Panc1 (cell line): ENCODE measurements at regions not wholly inside any gene's neighbourhood (a gene's known extent, or its start where the extent isn't known, plus 50 kb on each side); places are given as distances from the start of the nearest gene placed in this dataset.

Experiments
- ATAC-seq: fragments of 200-7000 bp; cut with Tn5 transposase; 2 replicates; pipeline ENCODE4 v1.9.1; 2020; ENCODE audit warnings: mild to moderate bottlenecking, moderate library complexity
- BruUV-seq: library from RNA; stranded (reverse); fragments of 400-500 nt; replicated peaks from 2 replicates; lab custom pipeline; 2021; lab: Mats Ljungman, UMichigan
- CTCF ChIA-PET: fragments of 300-600 bp; sonication (Branson Sonifier 250); formaldehyde crosslinking; loops from one replicate; lab custom pipeline; 2022; ENCODE audit warnings: antibody characterized with exemption; lab: Charles Lee
- POLR2A ChIA-PET: fragments of 300-600 bp; sonication (Branson Sonifier 250); formaldehyde crosslinking; loops from one replicate; lab custom pipeline; 2022; ENCODE audit warnings: antibody characterized with exemption; lab: Charles Lee
- DNase-seq: peaks from one replicate; pipeline ENCODE4 v3.0.0-alpha.2; 2010; ENCODE audit warnings: low read depth, low spot score
- H3K27ac ChIP-seq: 2 replicates; pipeline ENCODE4 v1.5.1; 2011; ENCODE audit warnings: mild to moderate bottlenecking, low read length, inconsistent platforms
- H3K27me3 ChIP-seq: fragments of 200-500 bp; sonication (Bioruptor generic); 2 replicates; pipeline ENCODE4 v1.6.0; 2014; ENCODE audit warnings: low read length, inconsistent platforms; ENCODE audit not compliant: control insufficient read depth, insufficient read depth
- H3K36me3 ChIP-seq: fragments of 200-500 bp; sonication (Bioruptor generic); 2 replicates; pipeline ENCODE4 v1.5.1; 2014; ENCODE audit warnings: inconsistent platforms, mild to moderate bottlenecking, low read length, moderate library complexity; ENCODE audit not compliant: control insufficient read depth, insufficient read depth
- H3K4me1 ChIP-seq: 2 replicates; pipeline ENCODE4 v1.5.1; 2011; ENCODE audit warnings: inconsistent platforms, mild to moderate bottlenecking, low read length, moderate library complexity; ENCODE audit not compliant: control insufficient read depth, insufficient read depth
- H3K4me3 ChIP-seq, 2 experiments: 2 replicates each; pipeline ENCODE4 v1.5.1; 2011 to 2012; ENCODE audit warnings: low read depth in 2 of 2, low read length in 2 of 2, mild to moderate bottlenecking in 2 of 2, inconsistent platforms in 1 of 2, moderate library complexity in 1 of 2
- H3K9me3 ChIP-seq: fragments of 200-500 bp; sonication (Bioruptor generic); 2 replicates; pipeline ENCODE4 v1.5.1; 2014; ENCODE audit warnings: low read depth, mild to moderate bottlenecking, inconsistent platforms, low read length, moderate library complexity; ENCODE audit not compliant: control insufficient read depth, insufficient read depth
- POLR2AphosphoS5 ChIP-seq: IDR thresholded peaks from 2 replicates; pipeline ENCODE4 v1.6.1; 2012; ENCODE audit warnings: mild to moderate bottlenecking, low read depth, low read length, moderate library complexity
- SIN3A ChIP-seq: IDR thresholded peaks from 2 replicates; pipeline ENCODE4 v1.6.1; 2012; ENCODE audit warnings: low read depth, mild to moderate bottlenecking, low read length, moderate library complexity, borderline replicate concordance; ENCODE audit not compliant: insufficient read depth
- TCF7L2 ChIP-seq: IDR thresholded peaks from 2 replicates; pipeline ENCODE4 v1.6.1; 2011; ENCODE audit warnings: mild to moderate bottlenecking, low read depth, low read length, inconsistent platforms
- in situ Hi-C: cut with HindIII; loops from 2 replicates; pipeline ENCODE4 v1.10.0; 2016; ENCODE audit warnings: low sequenced_read_pairs, low pct_unique_long_range_greater_than_20kb
- intact Hi-C: fragments of 100-400 bp; cut with micrococcal nuclease; formaldehyde crosslinking; loops from one replicate; pipeline ENCODE4 v1.10.0; 2022; ENCODE audit not compliant: unreplicated experiment
- TF ChIP-seq, protein P1 (sequence below), 2 experiments: IDR thresholded peaks; 2 replicates each; pipeline ENCODE4 v1.6.1; 2011 to 2012; ENCODE audit warnings: low read depth in 2 of 2, control low read depth in 1 of 2, low read length in 1 of 2, mild to moderate bottlenecking in 1 of 2, moderate library complexity in 1 of 2; ENCODE audit not compliant: insufficient read depth in 1 of 2
- TF ChIP-seq, protein P2 (sequence below): fragments of 450-650 bp; IDR thresholded peaks from 2 replicates; pipeline ENCODE4 v1.5.1; 2017; ENCODE audit warnings: mild to moderate bottlenecking

DNA sequence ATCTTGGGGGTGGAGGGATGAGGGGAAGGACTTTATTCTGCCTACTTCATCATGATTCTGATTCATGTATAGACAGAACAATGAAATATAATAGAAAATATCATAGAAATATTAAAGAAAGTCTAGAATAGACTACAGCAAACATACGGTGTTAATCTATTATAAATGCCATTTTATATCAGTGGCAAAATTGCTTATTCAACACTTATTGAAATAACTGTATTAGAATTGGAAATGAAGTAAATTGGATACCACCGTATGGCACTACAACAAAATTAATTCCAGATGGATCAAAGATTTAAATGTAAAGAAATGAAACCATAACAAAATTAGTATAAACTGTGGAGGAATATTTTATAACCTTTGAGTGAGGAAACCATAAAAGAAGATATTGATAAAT, 213.3 kb upstream of the CTAGE1 start:
- TF ChIP-seq, protein P1, sequence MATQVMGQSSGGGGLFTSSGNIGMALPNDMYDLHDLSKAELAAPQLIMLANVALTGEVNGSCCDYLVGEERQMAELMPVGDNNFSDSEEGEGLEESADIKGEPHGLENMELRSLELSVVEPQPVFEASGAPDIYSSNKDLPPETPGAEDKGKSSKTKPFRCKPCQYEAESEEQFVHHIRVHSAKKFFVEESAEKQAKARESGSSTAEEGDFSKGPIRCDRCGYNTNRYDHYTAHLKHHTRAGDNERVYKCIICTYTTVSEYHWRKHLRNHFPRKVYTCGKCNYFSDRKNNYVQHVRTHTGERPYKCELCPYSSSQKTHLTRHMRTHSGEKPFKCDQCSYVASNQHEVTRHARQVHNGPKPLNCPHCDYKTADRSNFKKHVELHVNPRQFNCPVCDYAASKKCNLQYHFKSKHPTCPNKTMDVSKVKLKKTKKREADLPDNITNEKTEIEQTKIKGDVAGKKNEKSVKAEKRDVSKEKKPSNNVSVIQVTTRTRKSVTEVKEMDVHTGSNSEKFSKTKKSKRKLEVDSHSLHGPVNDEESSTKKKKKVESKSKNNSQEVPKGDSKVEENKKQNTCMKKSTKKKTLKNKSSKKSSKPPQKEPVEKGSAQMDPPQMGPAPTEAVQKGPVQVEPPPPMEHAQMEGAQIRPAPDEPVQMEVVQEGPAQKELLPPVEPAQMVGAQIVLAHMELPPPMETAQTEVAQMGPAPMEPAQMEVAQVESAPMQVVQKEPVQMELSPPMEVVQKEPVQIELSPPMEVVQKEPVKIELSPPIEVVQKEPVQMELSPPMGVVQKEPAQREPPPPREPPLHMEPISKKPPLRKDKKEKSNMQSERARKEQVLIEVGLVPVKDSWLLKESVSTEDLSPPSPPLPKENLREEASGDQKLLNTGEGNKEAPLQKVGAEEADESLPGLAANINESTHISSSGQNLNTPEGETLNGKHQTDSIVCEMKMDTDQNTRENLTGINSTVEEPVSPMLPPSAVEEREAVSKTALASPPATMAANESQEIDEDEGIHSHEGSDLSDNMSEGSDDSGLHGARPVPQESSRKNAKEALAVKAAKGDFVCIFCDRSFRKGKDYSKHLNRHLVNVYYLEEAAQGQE (IDR thresholded peaks at IDR 0.05; ENCODE audit: insufficient read depth in 1 of 2, low read depth in 2 of 2, low read length in 1 of 2): no peak
- TF ChIP-seq POLR2AphosphoS5 (no peak), SIN3A (no peak), TCF7L2 (no peak)
- TF ChIP-seq, protein P2, sequence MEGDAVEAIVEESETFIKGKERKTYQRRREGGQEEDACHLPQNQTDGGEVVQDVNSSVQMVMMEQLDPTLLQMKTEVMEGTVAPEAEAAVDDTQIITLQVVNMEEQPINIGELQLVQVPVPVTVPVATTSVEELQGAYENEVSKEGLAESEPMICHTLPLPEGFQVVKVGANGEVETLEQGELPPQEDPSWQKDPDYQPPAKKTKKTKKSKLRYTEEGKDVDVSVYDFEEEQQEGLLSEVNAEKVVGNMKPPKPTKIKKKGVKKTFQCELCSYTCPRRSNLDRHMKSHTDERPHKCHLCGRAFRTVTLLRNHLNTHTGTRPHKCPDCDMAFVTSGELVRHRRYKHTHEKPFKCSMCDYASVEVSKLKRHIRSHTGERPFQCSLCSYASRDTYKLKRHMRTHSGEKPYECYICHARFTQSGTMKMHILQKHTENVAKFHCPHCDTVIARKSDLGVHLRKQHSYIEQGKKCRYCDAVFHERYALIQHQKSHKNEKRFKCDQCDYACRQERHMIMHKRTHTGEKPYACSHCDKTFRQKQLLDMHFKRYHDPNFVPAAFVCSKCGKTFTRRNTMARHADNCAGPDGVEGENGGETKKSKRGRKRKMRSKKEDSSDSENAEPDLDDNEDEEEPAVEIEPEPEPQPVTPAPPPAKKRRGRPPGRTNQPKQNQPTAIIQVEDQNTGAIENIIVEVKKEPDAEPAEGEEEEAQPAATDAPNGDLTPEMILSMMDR: no peak
- intact Hi-C loops (no loop called here), in situ Hi-C loops (no loop called here)
- H3K4me1 ChIP-seq: no peaks in the 10 kb centered on the region
- H3K4me3 ChIP-seq: no peak overlapping the region
- no peak for DNase-seq
- no peaks in the 10 kb centered on the region for H3K9me3 ChIP-seq
- ATAC-seq: no peak
- no peaks in the 10 kb centered on the region for H3K27me3 ChIP-seq
- CTCF ChIA-PET: no interaction called here
- no peak overlapping the region for H3K27ac ChIP-seq
- BruUV-seq: no TSS peak
- POLR2A ChIA-PET: no interaction called here
- no peaks in the 10 kb centered on the region for H3K36me3 ChIP-seq

DNA sequence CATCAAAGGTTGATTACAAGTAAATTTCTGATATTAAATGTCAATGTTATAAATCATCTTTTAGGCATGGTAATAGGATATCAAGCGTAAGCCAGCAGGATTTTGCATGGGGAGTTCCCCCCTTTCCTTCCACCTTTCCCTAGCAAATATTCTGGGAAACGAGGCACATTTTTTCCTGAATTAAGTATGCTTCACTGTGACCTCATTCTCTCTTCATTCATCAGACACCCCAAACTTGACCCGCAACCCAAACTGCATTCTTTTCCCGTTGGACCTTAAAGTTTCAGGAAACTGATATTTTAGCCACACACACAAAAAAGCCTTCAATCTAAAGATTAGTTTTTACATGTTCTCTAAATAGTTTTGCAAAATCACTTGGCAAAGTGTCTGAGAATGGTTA, 214.5 kb upstream of the CTAGE1 start:
- no peaks in the 10 kb centered on the region for H3K4me1 ChIP-seq
- H3K4me3 ChIP-seq: no peak overlapping the region
- ATAC-seq (no peak), DNase-seq (no peak)
- H3K27me3 ChIP-seq: 0 out of 2 replicates have a peak, but pooled peaks cover 3% of the 10 kb centered on the region
- TF ChIP-seq, protein P2: no peak
- TF ChIP-seq TCF7L2 (no peak), SIN3A (no peak), POLR2AphosphoS5 (no peak)
- TF ChIP-seq, protein P1 (IDR thresholded peaks at IDR 0.05; ENCODE audit: insufficient read depth in 1 of 2, low read depth in 2 of 2, low read length in 1 of 2): no peak
- intact Hi-C loops: no loop called here
- ChIA-PET POLR2A (no interaction called here), CTCF (no interaction called here)
- in situ Hi-C loops: no loop called here
- no peaks in the 10 kb centered on the region for H3K9me3 ChIP-seq
- BruUV-seq: no TSS peak
- no peaks in the 10 kb centered on the region for H3K36me3 ChIP-seq
- no peak overlapping the region for H3K27ac ChIP-seq
